GM12878 (cell line): ENCODE measurements at regions not wholly inside any gene's neighbourhood (a gene's known extent, or its start where the extent isn't known, plus 50 kb on each side); places are given as distances from the start of the nearest gene placed in this dataset.

Experiments
- ATAC-seq: fragments of 200-7000 bp; cut with Tn5 transposase; 3 replicates; pipeline ENCODE4 v1.9.1; 2020; ENCODE audit warnings: mild to moderate bottlenecking, moderate library complexity
- BruUV-seq: library from RNA; stranded (reverse); fragments of 400-500 nt; replicated peaks from 2 replicates; lab custom pipeline; 2021; lab: Mats Ljungman, UMichigan
- CTCF ChIA-PET: fragments of 300-600 bp; sonication (Branson Sonifier 250); formaldehyde crosslinking; extraction: SDS; loops from one replicate; lab custom pipeline; 2021; ENCODE audit warnings: inconsistent platforms; lab: Yijun Ruan, JAX
- POLR2A ChIA-PET: fragments of 350-600 bp; formaldehyde crosslinking; extraction: SDS; loops from one replicate; lab custom pipeline; 2021; ENCODE audit warnings: inconsistent platforms; lab: Charles Lee
- RAD21 ChIA-PET: fragments of 300-600 bp; sonication (Branson Sonifier 250); formaldehyde crosslinking; loops from one replicate; lab custom pipeline; 2023; ENCODE audit warnings: antibody characterized with exemption; ENCODE audit not compliant: unreplicated experiment; lab: Charles Lee
- SMC1A ChIA-PET: fragments of 300-600 bp; sonication (Branson Sonifier 250); formaldehyde crosslinking; loops from one replicate; lab custom pipeline; 2023; ENCODE audit not compliant: unreplicated experiment, uncharacterized antibody; lab: Charles Lee
- DNase-seq: peaks from one replicate; pipeline ENCODE4 v3.0.0-alpha.2; 2011; ENCODE audit warnings: low read depth, low spot score
- FAIRE-seq: peaks from 3 replicates; lab custom pipeline; 2011; peaks lifted over from hg19 to GRCh38; lab: Jason Lieb, UNC
- H2AFZ ChIP-seq: 2 replicates; pipeline ENCODE4 v1.6.0; 2011; ENCODE audit warnings: low read depth, low read length, control low read depth; ENCODE audit not compliant: control insufficient read depth
- H3K27ac ChIP-seq: 2 replicates; pipeline ENCODE4 v1.5.1; 2011; ENCODE audit warnings: control low read depth; ENCODE audit not compliant: control insufficient read depth, insufficient read depth
- H3K27me3 ChIP-seq, 2 experiments: replicated peaks in 1 of 2; 2 replicates each; pipeline versions ENCODE4 v1.6.0 to v1.6.1; 2011; ENCODE audit warnings: low read length in 1 of 2; ENCODE audit not compliant: control insufficient read depth in 2 of 2, insufficient read depth in 2 of 2
- H3K36me3 ChIP-seq, 2 experiments: 2 replicates each; pipeline ENCODE4 v1.5.1; 2011; ENCODE audit warnings: low read length in 1 of 2; ENCODE audit not compliant: control insufficient read depth in 2 of 2, insufficient read depth in 2 of 2
- H3K4me1 ChIP-seq: 2 replicates; pipeline ENCODE4 v1.6.1; 2011; ENCODE audit warnings: mild to moderate bottlenecking, low read length, moderate library complexity, mixed read lengths; ENCODE audit not compliant: control insufficient read depth, insufficient read depth
- H3K4me2 ChIP-seq: 2 replicates; pipeline ENCODE4 v1.6.0; 2011; ENCODE audit warnings: control low read depth; ENCODE audit not compliant: control insufficient read depth, insufficient read depth
- H3K4me3 ChIP-seq: fragments of 200-600 bp; sonication (generic); 2 replicates; pipeline ENCODE4 v1.5.1; 2016
- H3K79me2 ChIP-seq: 2 replicates; pipeline ENCODE4 v1.6.0; 2011; ENCODE audit warnings: low read length; ENCODE audit not compliant: control insufficient read depth, insufficient read depth
- H3K9ac ChIP-seq: 2 replicates; pipeline ENCODE4 v1.8.0; 2011; ENCODE audit warnings: low read length, control low read depth, mixed read lengths; ENCODE audit not compliant: control insufficient read depth, insufficient read depth
- H3K9me3 ChIP-seq: replicated peaks from 3 replicates; pipeline ENCODE4 v1.5.1; 2011; ENCODE audit warnings: mild to moderate bottlenecking, low read length; ENCODE audit not compliant: control insufficient read depth, insufficient read depth
- H4K20me1 ChIP-seq: 2 replicates; pipeline ENCODE4 v1.6.0; 2011; ENCODE audit not compliant: control insufficient read depth, insufficient read depth
- BCL3 ChIP-seq: IDR thresholded peaks from 2 replicates; pipeline ENCODE4 v1.6.1; 2011; ENCODE audit warnings: borderline replicate concordance, low read depth, mild to moderate bottlenecking, moderate library complexity, low read length; ENCODE audit not compliant: insufficient read depth, poor library complexity, severe bottlenecking
- PAX5 ChIP-seq: IDR thresholded peaks from 2 replicates; pipeline ENCODE4 v1.6.1; 2011; ENCODE audit warnings: low read depth, low read length, borderline replicate concordance
- PKNOX1 ChIP-seq: fragments of 450-650 bp; IDR thresholded peaks from 2 replicates; pipeline ENCODE4 v1.6.1; 2016; ENCODE audit warnings: mild to moderate bottlenecking
- SMARCA5 ChIP-seq: fragments of 450-650 bp; IDR thresholded peaks from 2 replicates; pipeline ENCODE4 v1.6.1; 2017; ENCODE audit warnings: mild to moderate bottlenecking
- SREBF2 ChIP-seq: IDR thresholded peaks from 2 replicates; pipeline ENCODE4 v1.6.1; 2012; ENCODE audit warnings: mild to moderate bottlenecking, low read length
- TBL1XR1 ChIP-seq: IDR thresholded peaks from 2 replicates; pipeline ENCODE4 v1.6.1; 2012; ENCODE audit warnings: low read depth, low read length, improper control_type of control experiment
- ZNF24 ChIP-seq: fragments of 450-650 bp; IDR thresholded peaks from 2 replicates; pipeline ENCODE4 v1.6.1; 2017; ENCODE audit warnings: antibody characterized with exemption, mild to moderate bottlenecking
- ZNF592 ChIP-seq: fragments of 450-650 bp; IDR thresholded peaks from 2 replicates; pipeline ENCODE4 v1.6.1; 2017; ENCODE audit warnings: mild to moderate bottlenecking, moderate library complexity
- WGBS: methylation state at CpG from one replicate; pipeline ENCODE4 v1.1.6; 2016; ENCODE audit warnings: low lambda C conversion rate; ENCODE audit not compliant: insufficient replicate concordance, insufficient coverage; ENCODE audit errors: missing lambda C conversion rate; 5-methylcytosine and 5-hydroxymethylcytosine counted together
- in situ Hi-C: fragments of 300-500 bp; cut with MboI; formaldehyde crosslinking; loops from 9 replicates; pipeline ENCODE4 v1.14.3; 2018; ENCODE audit warnings: mixed read lengths
- intact Hi-C: fragments of 100-400 bp; cut with micrococcal nuclease; formaldehyde crosslinking; loops from one replicate; pipeline ENCODE4 v1.14.2; 2022; ENCODE audit not compliant: unreplicated experiment

GRCh38 chr2:37852585-37853014 lies 72.5 kb upstream of the RMDN2 start (continued):
- peak; percentile 87 for TF ChIP-seq ZNF592
- TF ChIP-seq PAX5 = no peak
- TF ChIP-seq ZNF24 = 0 out of 2 replicates have a peak, but pooled peaks have one; percentile 6
- TF ChIP-seq PKNOX1 = no peak
- TF ChIP-seq TBL1XR1 = no peak
- TF ChIP-seq SREBF2 = no peak
- TF ChIP-seq SMARCA5 = peak; percentile 46; the same call in 1 of the 2 replicates

- H3K9me3 ChIP-seq = no peaks in the 10 kb centered on the region; the same call in 2 of the 3 replicates
- no peak overlapping the region for H3K9ac ChIP-seq
- ChIA-PET RAD21 (interaction anchor here (1.7 to 8.9 kb wide), 3 partner anchors 18 to 183 kb away, joined by 4 to 215 read pairs (median 40); no protein-coding TSS in a partner anchor), POLR2A (interaction anchor here (1.7 to 6.5 kb wide), 4 partner anchors 12 to 22 kb away, joined by 5 to 61 read pairs (median 12); no protein-coding TSS in a partner anchor), CTCF (interaction anchor here (0.5 to 10.9 kb wide), 9 partner anchors 8 to 440 kb away, joined by 3 to 176 read pairs (median 7); no protein-coding TSS in a partner anchor), SMC1A (interaction anchor here (0.6 to 10.3 kb wide), 10 partner anchors 9 to 476 kb away, joined by 3 to 244 read pairs (median 4); no protein-coding TSS in a partner anchor)
- intact Hi-C loops = no loop called here
- no peaks in the 10 kb centered on the region for H4K20me1 ChIP-seq
- BruUV-seq = no TSS peak
- DNase-seq (no peak), ATAC-seq (no peak), FAIRE-seq (no peak)
- WGBS = 80% methylated on average over 7 of the region's 7 CpGs
- H3K27me3 ChIP-seq = no peaks in the 10 kb centered on the region
- H3K4me3 ChIP-seq = no peak overlapping the region
- no peak overlapping the region for H2AFZ ChIP-seq
- no peak overlapping the region for H3K27ac ChIP-seq
- no peak for TF ChIP-seq TBL1XR1
- peak; percentile 14 for TF ChIP-seq BCL3
- H3K4me1 ChIP-seq = peaks cover 32% of the 10 kb centered on the region
- no peaks in the 10 kb centered on the region for H3K79me2 ChIP-seq
- in situ Hi-C loops = no loop called here
- H3K36me3 ChIP-seq = no peaks in the 10 kb centered on the region
- H3K4me2 ChIP-seq = no peak overlapping the region
Measured at GRCh38 chr2:37854676-37855282, 70.3 kb upstream of the RMDN2 start.
